A549 (cell line): ENCODE measurements at regions not wholly inside any gene's neighbourhood (a gene's known extent, or its start where the extent isn't known, plus 50 kb on each side); places are given as distances from the start of the nearest gene placed in this dataset.
"Not testable (repeated sequence)": the region's sequence is repeated elsewhere in the genome, so short reads cannot be mapped to it uniquely, and the experiment has no call there.

Source experiments
- ATAC-seq, 2 experiments: fragments of 200-7000 bp in 1 of 2; fragments of >200 bp in 1 of 2; cut with Nextera tagmentation in 1 of 2; cut with Tn5 transposase in 1 of 2; 3 replicates each; pipeline versions ENCODE4 v1.8.0 to v1.9.1; 2018 to 2020; ENCODE audit warnings: mild to moderate bottlenecking in 1 of 2, moderate library complexity in 1 of 2
- CTCF ChIA-PET: fragments of 300-600 bp; sonication (Branson Sonifier 250); formaldehyde crosslinking; extraction: SDS; loops from one replicate; lab custom pipeline; 2021; ENCODE audit warnings: antibody characterized with exemption, inconsistent platforms; lab: Yijun Ruan, JAX
- POLR2A ChIA-PET: fragments of 350-600 bp; formaldehyde crosslinking; extraction: SDS; loops from one replicate; lab custom pipeline; 2021; ENCODE audit warnings: antibody characterized with exemption, inconsistent platforms; lab: Yijun Ruan, JAX
- DNase-seq, 2 experiments: peaks; one replicate each; pipeline versions ENCODE4 v3.0.0 to v3.0.0-alpha.2; 2011 to 2016; ENCODE audit warnings: low read depth in 1 of 2, low spot score in 1 of 2
- FAIRE-seq: peaks from 2 replicates; lab custom pipeline; 2011; peaks lifted over from hg19 to GRCh38; lab: Jason Lieb, UNC
- H3K27ac ChIP-seq, 2 experiments: fragments of >200 bp; sonication (Bioruptor Twin); formaldehyde crosslinking; 3 replicates each; pipeline ENCODE4 v1.5.1; 2016 to 2017
- H3K4me1 ChIP-seq: fragments of >200 bp; sonication (Bioruptor Twin); formaldehyde crosslinking; 3 replicates; pipeline ENCODE4 v1.6.1; 2016
- H3K4me2 ChIP-seq: fragments of >200 bp; sonication (Bioruptor Twin); formaldehyde crosslinking; 3 replicates; pipeline ENCODE4 v1.6.1; 2016
- H3K4me3 ChIP-seq: fragments of >200 bp; sonication (Bioruptor Twin); formaldehyde crosslinking; 3 replicates; pipeline ENCODE4 v1.5.1; 2016
- H3K9me3 ChIP-seq: fragments of >200 bp; sonication (Bioruptor Twin); formaldehyde crosslinking; 3 replicates; pipeline ENCODE4 v1.6.1; 2016
- WGBS: methylation state at CpG from one replicate; pipeline ENCODE4 v1.1.6; 2017; ENCODE audit errors: missing lambda C conversion rate; 5-methylcytosine and 5-hydroxymethylcytosine counted together

GRCh38 chrY:22808359-22808758, 175.7 kb upstream of the BPY2 start:
- FAIRE-seq, DNase-seq, CTCF ChIA-PET, H3K27ac ChIP-seq, POLR2A ChIA-PET, H3K4me2 ChIP-seq, ATAC-seq, H3K4me3 ChIP-seq, H3K9me3 ChIP-seq, H3K4me1 ChIP-seq: not testable (repeated sequence)
- no CpG with 5 or more reads among the region's 4 CpGs for WGBS

- POLR2A ChIA-PET, H3K27ac ChIP-seq, CTCF ChIA-PET, ATAC-seq, H3K4me2 ChIP-seq, H3K4me3 ChIP-seq, H3K4me1 ChIP-seq, FAIRE-seq, H3K9me3 ChIP-seq, DNase-seq: not testable (repeated sequence)
- WGBS, result no CpG with 5 or more reads among the region's 4 CpGs
Measured at GRCh38 chrY:22818774-22819491, 165.1 kb upstream of the BPY2 start.

- ATAC-seq, H3K4me2 ChIP-seq, CTCF ChIA-PET, POLR2A ChIA-PET, H3K9me3 ChIP-seq, DNase-seq, H3K4me1 ChIP-seq, FAIRE-seq, H3K4me3 ChIP-seq, H3K27ac ChIP-seq: not testable (repeated sequence)
- WGBS, result no CpG with 5 or more reads among the region's 2 CpGs
Measured at GRCh38 chrY:22822690-22823089, 161.4 kb upstream of the BPY2 start.

- DNase-seq, POLR2A ChIA-PET, H3K4me2 ChIP-seq, FAIRE-seq, H3K27ac ChIP-seq, CTCF ChIA-PET, H3K4me3 ChIP-seq, H3K4me1 ChIP-seq, H3K9me3 ChIP-seq: not testable (repeated sequence)
- ATAC-seq, result peak; percentile 54 to 67; a peak in 4 of 6 replicates
- WGBS, result no CpG with 5 or more reads among the region's 3 CpGs
Measured at GRCh38 chrY:22823860-22824259, 160.2 kb upstream of the BPY2 start.

GRCh38 chrY:22824421-22824820, 159.6 kb upstream of the BPY2 start:
- POLR2A ChIA-PET, DNase-seq, FAIRE-seq, H3K27ac ChIP-seq, CTCF ChIA-PET, H3K4me1 ChIP-seq, H3K4me3 ChIP-seq, H3K4me2 ChIP-seq, H3K9me3 ChIP-seq: not testable (repeated sequence)
- peak; percentile 69 to 81; a peak in 5 of 6 replicates for ATAC-seq
- 0% methylated on average over 1 of the region's 6 CpGs for WGBS

GRCh38 chrY:22828049-22828448, 156.0 kb upstream of the BPY2 start:
- WGBS, result no CpG with 5 or more reads among the region's 4 CpGs
- FAIRE-seq, result not testable (repeated sequence)

GRCh38 chrY:22828588-22828987, 155.5 kb upstream of the BPY2 start:
- ATAC-seq, H3K27ac ChIP-seq, H3K4me1 ChIP-seq, H3K4me3 ChIP-seq, H3K4me2 ChIP-seq, POLR2A ChIA-PET, DNase-seq, FAIRE-seq, H3K9me3 ChIP-seq, CTCF ChIA-PET: not testable (repeated sequence)

More at GRCh38 chrY:22828049-22828448, 156.0 kb upstream of the BPY2 start:
- CTCF ChIA-PET, H3K9me3 ChIP-seq, POLR2A ChIA-PET, DNase-seq, H3K4me2 ChIP-seq, H3K27ac ChIP-seq, ATAC-seq, H3K4me3 ChIP-seq, H3K4me1 ChIP-seq: not testable (repeated sequence)
